HepG2 (cell line): ENCODE measurements at regions not wholly inside any gene's neighbourhood (a gene's known extent, or its start where the extent isn't known, plus 50 kb on each side); places are given as distances from the start of the nearest gene placed in this dataset.

Experiments
- ATAC-seq: fragments of 200-7000 bp; cut with Tn5 transposase; 3 replicates; pipeline ENCODE4 v1.9.1; 2020; ENCODE audit warnings: mild to moderate bottlenecking, moderate library complexity
- BruUV-seq: library from RNA; stranded (reverse); fragments of 400-500 nt; replicated peaks from 2 replicates; lab custom pipeline; 2021; lab: Mats Ljungman, UMichigan
- CTCF ChIA-PET: fragments of 300-600 bp; formaldehyde crosslinking; extraction: SDS; loops from one replicate; lab custom pipeline; 2021; ENCODE audit warnings: low total read pairs, inconsistent platforms, low intra/inter-chr PET ratio; lab: Yijun Ruan, JAX
- POLR2A ChIA-PET: fragments of 350-600 bp; sonication (Branson Sonifier 250); formaldehyde crosslinking; loops from one replicate; lab custom pipeline; 2020; ENCODE audit warnings: antibody characterized with exemption, inconsistent platforms; lab: Yijun Ruan, JAX
- DNase-seq: peaks from one replicate; pipeline ENCODE4 v3.0.0-alpha.2; 2015; ENCODE audit warnings: low spot score
- FAIRE-seq: peaks from 3 replicates; lab custom pipeline; 2011; peaks lifted over from hg19 to GRCh38; lab: Jason Lieb, UNC
- H2AFZ ChIP-seq: one replicate; pipeline ENCODE4 v1.6.1; 2011; ENCODE audit warnings: low read length, inconsistent platforms
- H3K27ac ChIP-seq: fragments of 300-600 bp; 3 replicates; pipeline ENCODE4 v1.8.0; 2011; ENCODE audit warnings: mixed run types, mild to moderate bottlenecking, mixed read lengths, low read length, inconsistent platforms; ENCODE audit not compliant: insufficient read depth; ENCODE audit errors: extremely low read length
- H3K27me3 ChIP-seq, 2 experiments: fragments of 200-600 bp in 1 of 2; 2 replicates in 1 of 2; 3 replicates in 1 of 2; pipeline versions ENCODE4 v1.6.0 to v1.8.0; 2011; ENCODE audit warnings: low read length in 2 of 2, mild to moderate bottlenecking in 2 of 2, moderate library complexity in 2 of 2, inconsistent platforms in 1 of 2; ENCODE audit not compliant: insufficient read depth in 2 of 2, control insufficient read depth in 1 of 2
- H3K36me3 ChIP-seq, 2 experiments: fragments of 200-600 bp in 1 of 2; replicated peaks in 1 of 2; 2 replicates in 1 of 2; 3 replicates in 1 of 2; pipeline versions ENCODE4 v1.5.1 to v1.8.0; 2011; ENCODE audit warnings: low read length in 2 of 2, inconsistent platforms in 1 of 2; ENCODE audit not compliant: insufficient read depth in 2 of 2, control insufficient read depth in 1 of 2
- H3K4me1 ChIP-seq: 2 replicates; pipeline ENCODE4 v1.5.1; 2012; ENCODE audit warnings: low read length, inconsistent platforms; ENCODE audit not compliant: insufficient read depth
- H3K4me2 ChIP-seq: 2 replicates; pipeline ENCODE4 v1.6.0; 2011; ENCODE audit warnings: low read depth, low read length, inconsistent platforms
- H3K4me3 ChIP-seq, 3 experiments: fragments of 200-600 bp in 1 of 3; sonication (generic), shearing (Covaris generic) in 1 of 3; replicated peaks in 1 of 3; 2 replicates each; pipeline ENCODE4 v1.5.1; 2011 to 2016; ENCODE audit warnings: low read length in 3 of 3, inconsistent platforms in 2 of 3, low read depth in 2 of 3, mild to moderate bottlenecking in 2 of 3, control low read depth in 1 of 3, mixed read lengths in 1 of 3; ENCODE audit not compliant: insufficient read depth in 1 of 3
- H3K79me2 ChIP-seq: one replicate; pipeline ENCODE4 v1.6.1; 2011; ENCODE audit warnings: low read length, inconsistent platforms; ENCODE audit not compliant: insufficient read depth
- H3K9ac ChIP-seq: 2 replicates; pipeline ENCODE4 v1.6.0; 2011; ENCODE audit warnings: mild to moderate bottlenecking, low read depth, low read length, inconsistent platforms; ENCODE audit not compliant: insufficient read depth
- H3K9me3 ChIP-seq: 2 replicates; pipeline ENCODE4 v1.5.1; 2012; ENCODE audit warnings: mild to moderate bottlenecking, low read length
- H4K20me1 ChIP-seq: 2 replicates; pipeline ENCODE4 v1.6.0; 2011; ENCODE audit warnings: inconsistent platforms, mild to moderate bottlenecking, low read length, moderate library complexity; ENCODE audit not compliant: insufficient read depth
- ATF7 ChIP-seq, 2 experiments: fragments of 450-650 bp in 1 of 2; sonication (generic) in 1 of 2; formaldehyde crosslinking in 1 of 2; IDR thresholded peaks; 2 replicates each; pipeline versions ENCODE4 v1.4.0 to v1.6.1; 2016 to 2020; ENCODE audit warnings: antibody characterized with exemption in 1 of 2, mild to moderate bottlenecking in 1 of 2, missing genetic modification reagents in 1 of 2
- ATM ChIP-seq: fragments of 450-650 bp; IDR thresholded peaks from 2 replicates; pipeline ENCODE4 v1.7.1; 2017; ENCODE audit warnings: mild to moderate bottlenecking, borderline replicate concordance
- CENPT ChIP-seq: sonication (generic); formaldehyde crosslinking; IDR thresholded peaks from 2 replicates; pipeline ENCODE4 v1.8.0; 2022; ENCODE audit warnings: low read depth, mild to moderate bottlenecking, moderate library complexity, missing genetic modification reagents
- CHD4 ChIP-seq: fragments of 200-600 bp; sonication (generic); IDR thresholded peaks from 2 replicates; pipeline ENCODE4 v1.7.0; 2017; ENCODE audit warnings: mild to moderate bottlenecking, low read length, borderline replicate concordance
- IKZF1 ChIP-seq: fragments of 450-650 bp; IDR thresholded peaks from 2 replicates; pipeline ENCODE4 v1.7.1; 2016
- KDM1A ChIP-seq: IDR thresholded peaks from 2 replicates; pipeline ENCODE4 v1.6.1; 2016; ENCODE audit warnings: missing compliant biosample characterization
- MXD1 ChIP-seq: sonication (generic); formaldehyde crosslinking; IDR thresholded peaks from 2 replicates; pipeline ENCODE4 v1.4.0; 2020; ENCODE audit warnings: mild to moderate bottlenecking, missing genetic modification reagents
- NFE2L1 ChIP-seq: sonication (generic); formaldehyde crosslinking; IDR thresholded peaks from 2 replicates; pipeline ENCODE4 v1.4.0; 2020; ENCODE audit warnings: missing genetic modification reagents, mild to moderate bottlenecking, borderline replicate concordance
- NR3C1 ChIP-seq: sonication (generic); formaldehyde crosslinking; IDR thresholded peaks from 2 replicates; pipeline ENCODE4 v1.4.0; 2020; ENCODE audit warnings: missing genetic modification reagents
- PCBP2 ChIP-seq: fragments of 200-400 bp; formaldehyde crosslinking; optimal IDR thresholded peaks from 2 replicates; pipeline ENCODE3; 2018; ENCODE audit warnings: low read length, low read depth; ENCODE audit not compliant: poor library complexity, severe bottlenecking
- RFX1 ChIP-seq: fragments of 450-650 bp; IDR thresholded peaks from 2 replicates; pipeline ENCODE4 v1.6.1; 2017
- SMAD9 ChIP-seq: sonication (generic); formaldehyde crosslinking; IDR thresholded peaks from 2 replicates; pipeline ENCODE4 v1.5.1; 2020; ENCODE audit warnings: mild to moderate bottlenecking, missing genetic modification reagents
- ZNF326 ChIP-seq: sonication (generic); formaldehyde crosslinking; IDR thresholded peaks from 2 replicates; pipeline ENCODE4 v1.4.0; 2020; ENCODE audit warnings: missing genetic modification reagents, borderline replicate concordance
- ZNF564 ChIP-seq: sonication (generic); formaldehyde crosslinking; IDR thresholded peaks from 2 replicates; pipeline ENCODE4 v1.8.1; 2023; ENCODE audit warnings: mild to moderate bottlenecking, missing genetic modification reagents
- ZNF737 ChIP-seq: sonication (generic); formaldehyde crosslinking; IDR thresholded peaks from 2 replicates; pipeline ENCODE4 v1.5.0; 2020; ENCODE audit warnings: missing genetic modification reagents, mild to moderate bottlenecking, borderline replicate concordance
- ZSCAN21 ChIP-seq: sonication (generic); formaldehyde crosslinking; IDR thresholded peaks from 2 replicates; pipeline ENCODE4 v1.8.0; 2022; ENCODE audit warnings: mild to moderate bottlenecking, missing genetic modification reagents, moderate library complexity, borderline replicate concordance
- WGBS: methylation state at CpG from one replicate; pipeline ENCODE4 v1.1.6; 2017; ENCODE audit warnings: low lambda C conversion rate; 5-methylcytosine and 5-hydroxymethylcytosine counted together
- in situ Hi-C: cut with HindIII; loops from 2 replicates; pipeline ENCODE4 v1.10.0; 2017; ENCODE audit warnings: low pct_unique_long_range_greater_than_20kb; ENCODE audit not compliant: extremely low pct_ligation_motif_present
- intact Hi-C: fragments of 100-400 bp; cut with micrococcal nuclease; formaldehyde crosslinking; loops from one replicate; pipeline ENCODE4 v1.10.0; 2022; ENCODE audit not compliant: unreplicated experiment

- ATAC-seq (no peak), FAIRE-seq (no peak), DNase-seq (no peak)
- no peaks in the 10 kb centered on the region for H3K79me2 ChIP-seq
- no TSS peak for BruUV-seq
- H3K36me3 ChIP-seq: no peaks in the 10 kb centered on the region
- ChIA-PET POLR2A (no interaction called here), CTCF (no interaction called here)
- H3K27ac ChIP-seq: no peak overlapping the region
- no peak overlapping the region for H3K4me3 ChIP-seq
- 0% methylated on average over 2 of the region's 2 CpGs for WGBS
- no peaks in the 10 kb centered on the region for H4K20me1 ChIP-seq
- no peaks in the 10 kb centered on the region for H3K27me3 ChIP-seq
- no peak overlapping the region for H2AFZ ChIP-seq
- peaks cover 25% of the 10 kb centered on the region for H3K9me3 ChIP-seq
- no peak overlapping the region for H3K4me2 ChIP-seq
- intact Hi-C loops: no loop called here
- H3K9ac ChIP-seq: no peak overlapping the region
- no peak for TF ChIP-seq RFX1
- no peak for TF ChIP-seq PCBP2
- no peak for TF ChIP-seq NR3C1
- no peak for TF ChIP-seq MXD1 (CRISPR knock-in tag)
- no peak for TF ChIP-seq SMAD9 (CRISPR knock-in tag)
- no peak for TF ChIP-seq ZNF564 (CRISPR knock-in tag)
- no peak for TF ChIP-seq ZNF326 (CRISPR knock-in tag)
- TF ChIP-seq IKZF1: no peak
- no peak for TF ChIP-seq CENPT (CRISPR knock-in tag)
- TF ChIP-seq NFE2L1 (CRISPR knock-in tag): no peak
- TF ChIP-seq CHD4: no peak
- no peak for TF ChIP-seq KDM1A
- TF ChIP-seq ATM: no peak
- no peak for TF ChIP-seq ATF7 (IDR thresholded peaks at IDR 0.05)
- TF ChIP-seq ATF7 (CRISPR knock-in tag; IDR thresholded peaks at IDR 0.05): no peak
- TF ChIP-seq ZNF737 (CRISPR knock-in tag): no peak
- no peak for TF ChIP-seq ZSCAN21 (CRISPR knock-in tag)
- in situ Hi-C loops: no loop called here
- no peaks in the 10 kb centered on the region for H3K4me1 ChIP-seq
Measured at GRCh38 chr10:4337563-4337962, 488.4 kb upstream of the AKR1E2 start.
